ENCODE measurements at regions not wholly inside any gene's neighbourhood (a gene's known extent, or its start where the extent isn't known, plus 50 kb on each side); places are given as distances from the start of the nearest gene placed in this dataset.

DNA sequence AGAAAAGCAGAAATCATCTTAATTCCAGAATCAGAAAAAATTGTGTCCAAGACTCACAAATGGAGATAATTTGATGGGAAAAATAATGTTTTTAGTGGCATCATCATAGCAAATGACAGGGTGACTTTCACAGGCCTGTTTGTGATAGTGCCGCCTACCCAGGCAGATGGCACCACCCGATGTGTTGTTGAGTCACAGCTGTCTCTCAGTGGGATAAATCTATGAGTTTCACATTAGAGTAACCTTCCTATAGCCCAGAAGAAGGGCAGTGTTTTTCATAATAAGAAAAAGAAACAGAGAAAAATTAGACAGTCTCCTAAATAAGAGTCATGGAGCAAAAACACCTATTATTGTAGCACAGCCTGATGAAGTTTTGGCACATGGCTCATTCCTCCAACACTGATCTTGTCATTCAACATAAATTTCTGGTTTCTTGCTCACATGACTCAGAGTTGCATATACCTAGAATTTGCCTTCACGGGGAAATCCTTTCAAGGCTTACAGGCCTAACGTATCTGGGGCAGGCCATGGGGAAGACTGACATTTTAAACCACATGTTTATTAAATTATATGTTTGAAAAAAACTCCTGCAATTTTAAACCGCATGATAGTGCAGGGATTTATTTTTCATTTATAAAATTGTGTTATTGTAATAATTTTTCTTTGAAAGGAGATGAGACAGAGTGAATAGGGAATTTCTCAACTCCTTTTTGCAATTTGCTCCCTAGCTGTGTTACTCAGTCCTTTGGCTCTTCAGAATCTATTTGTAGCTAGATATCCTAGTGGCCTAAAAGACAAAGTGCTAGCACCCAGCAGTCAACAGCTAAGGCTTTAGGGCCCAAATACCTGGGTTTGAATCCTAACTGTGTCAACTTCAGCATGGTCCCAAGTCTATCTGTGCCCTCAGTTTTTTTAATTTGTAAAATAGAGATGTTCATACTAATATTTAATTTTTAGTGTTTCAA is 393.7 kb downstream of the NDFIP2 start:
- H3K36me3 ChIP-seq (ENCODE audit: control insufficient read depth, low read depth, low read length), result no peaks in the 10 kb centered on the region
- peaks cover 13% of the 10 kb centered on the region for H3K4me1 ChIP-seq (ENCODE audit: control insufficient read depth, low read depth, low read length)
- H3K9me3 ChIP-seq (ENCODE audit: control insufficient read depth, low read depth, low read length), result no peaks in the 10 kb centered on the region
- no peaks in the 10 kb centered on the region for H3K27me3 ChIP-seq (ENCODE audit: control insufficient read depth, insufficient read depth, low read length)
- H3K4me3 ChIP-seq (ENCODE audit: low read length), result no peak overlapping the region
- no peak overlapping the region for H3K27ac ChIP-seq (ENCODE audit: low read length)
- no peak overlapping the region for H3K9ac ChIP-seq (ENCODE audit: low read length)

DNA sequence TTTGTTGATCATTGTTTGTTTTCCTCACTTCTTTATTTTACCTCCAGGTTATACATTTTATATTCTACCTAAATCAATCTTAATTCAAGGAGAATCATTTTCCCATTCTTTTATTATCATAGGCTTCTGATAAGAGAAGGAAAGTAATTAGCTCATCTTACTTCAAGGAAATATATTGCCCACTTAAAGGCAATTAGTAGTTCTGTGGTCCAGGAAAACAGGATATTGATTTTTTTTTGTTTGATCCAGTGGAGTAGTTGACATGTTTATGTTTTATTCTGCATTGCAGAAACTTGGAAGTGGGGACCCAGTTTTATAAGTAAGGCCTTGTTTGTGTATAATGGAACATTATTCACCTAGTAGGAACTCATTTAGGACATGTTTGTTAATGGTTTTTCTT is 390.6 kb downstream of the NDFIP2 start:
- H3K9me3 ChIP-seq (ENCODE audit: control insufficient read depth, low read depth, low read length), result no peaks in the 10 kb centered on the region
- H3K27me3 ChIP-seq (ENCODE audit: control insufficient read depth, insufficient read depth, low read length), result no peaks in the 10 kb centered on the region
- H3K9ac ChIP-seq (ENCODE audit: low read length), result no peak overlapping the region
- H3K36me3 ChIP-seq (ENCODE audit: control insufficient read depth, low read depth, low read length), result no peaks in the 10 kb centered on the region
- H3K27ac ChIP-seq (ENCODE audit: low read length), result no peak overlapping the region
- H3K4me1 ChIP-seq (ENCODE audit: control insufficient read depth, low read depth, low read length), result peaks cover 21% of the 10 kb centered on the region
- H3K4me3 ChIP-seq (ENCODE audit: low read length), result no peak overlapping the region

DNA sequence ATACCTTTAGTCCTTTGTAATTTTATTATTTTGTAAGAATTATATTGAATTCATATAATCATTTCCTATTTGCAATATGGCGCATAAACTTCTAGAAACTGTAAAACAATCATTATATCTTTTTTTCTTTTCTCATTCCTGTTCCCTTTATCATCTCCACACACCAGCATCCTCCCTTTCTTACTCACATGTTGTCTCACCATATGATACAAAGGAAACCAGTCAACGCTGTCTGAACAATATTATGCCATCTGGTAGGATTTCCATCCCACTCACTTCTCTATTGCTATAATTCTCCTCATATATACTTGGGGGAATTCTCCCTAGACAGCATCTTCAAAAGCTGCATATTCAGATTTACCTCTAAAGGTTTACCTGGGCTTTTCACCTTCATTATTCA is 389.8 kb downstream of the NDFIP2 start:
- Histone ChIP-seq H3K4me1 (ENCODE audit: control insufficient read depth, low read depth, low read length) (peaks cover 21% of the 10 kb centered on the region), H3K9ac (ENCODE audit: low read length) (no peak overlapping the region), H3K36me3 (ENCODE audit: control insufficient read depth, low read depth, low read length) (no peaks in the 10 kb centered on the region), H3K4me3 (ENCODE audit: low read length) (no peak overlapping the region), H3K27me3 (ENCODE audit: control insufficient read depth, insufficient read depth, low read length) (no peaks in the 10 kb centered on the region), H3K27ac (ENCODE audit: low read length) (no peak overlapping the region), H3K9me3 (ENCODE audit: control insufficient read depth, low read depth, low read length) (no peaks in the 10 kb centered on the region)

DNA sequence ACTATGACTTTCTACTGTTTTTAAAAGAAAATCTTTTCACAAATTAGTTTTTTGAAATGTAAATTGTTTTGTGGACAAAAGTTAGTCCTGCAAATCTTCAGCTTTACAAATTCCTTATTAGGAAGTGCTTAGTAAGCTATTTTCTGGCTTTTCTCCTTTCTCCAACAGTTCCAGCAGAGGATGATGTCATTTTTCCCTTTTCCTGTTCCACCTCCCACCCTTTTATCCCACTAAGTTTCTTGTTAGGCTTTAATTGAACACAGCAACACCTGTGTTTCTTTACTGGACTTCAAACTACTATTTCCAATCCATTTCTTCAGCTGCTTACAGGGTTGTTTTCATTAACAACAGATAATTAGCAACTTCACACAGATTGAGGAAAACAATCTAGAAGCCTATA is 389.2 kb downstream of the NDFIP2 start:
- Histone ChIP-seq H3K4me1 (ENCODE audit: control insufficient read depth, low read depth, low read length) (peaks cover 21% of the 10 kb centered on the region), H3K27me3 (ENCODE audit: control insufficient read depth, insufficient read depth, low read length) (no peaks in the 10 kb centered on the region), H3K9me3 (ENCODE audit: control insufficient read depth, low read depth, low read length) (no peaks in the 10 kb centered on the region), H3K36me3 (ENCODE audit: control insufficient read depth, low read depth, low read length) (no peaks in the 10 kb centered on the region), H3K4me3 (ENCODE audit: low read length) (no peak overlapping the region), H3K9ac (ENCODE audit: low read length) (peak overlapping the region; percentile 8), H3K27ac (ENCODE audit: low read length) (peak overlapping the region; percentile 62)

DNA sequence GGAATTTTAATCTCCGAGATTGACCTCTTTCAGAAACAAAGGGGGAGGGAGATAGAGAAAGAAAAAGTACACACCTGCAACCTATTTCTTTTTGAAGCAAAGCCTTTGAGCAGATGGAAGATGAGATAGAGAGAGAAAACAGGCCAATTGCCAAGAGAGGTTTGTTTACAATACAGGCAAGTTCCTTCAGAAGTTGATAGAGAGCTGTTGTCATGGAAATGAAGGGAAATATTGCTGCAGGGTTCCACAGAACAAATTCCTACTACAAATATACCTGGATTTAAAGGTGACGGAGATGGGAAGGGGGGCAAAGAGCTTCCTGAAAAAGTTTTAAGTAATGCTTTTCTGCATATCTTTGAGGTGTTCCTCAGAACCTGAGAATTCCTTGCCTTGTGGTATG is 388.4 kb downstream of the NDFIP2 start:
- peak overlapping the region; percentile 62 for H3K27ac ChIP-seq (ENCODE audit: low read length)
- no peaks in the 10 kb centered on the region for H3K27me3 ChIP-seq (ENCODE audit: control insufficient read depth, insufficient read depth, low read length)
- H3K36me3 ChIP-seq (ENCODE audit: control insufficient read depth, low read depth, low read length), result no peaks in the 10 kb centered on the region
- peak overlapping the region; percentile 8 for H3K9ac ChIP-seq (ENCODE audit: low read length)
- peaks cover 21% of the 10 kb centered on the region for H3K4me1 ChIP-seq (ENCODE audit: control insufficient read depth, low read depth, low read length)
- H3K9me3 ChIP-seq (ENCODE audit: control insufficient read depth, low read depth, low read length), result no peaks in the 10 kb centered on the region
- peak overlapping the region; percentile 4 for H3K4me3 ChIP-seq (ENCODE audit: low read length)

DNA sequence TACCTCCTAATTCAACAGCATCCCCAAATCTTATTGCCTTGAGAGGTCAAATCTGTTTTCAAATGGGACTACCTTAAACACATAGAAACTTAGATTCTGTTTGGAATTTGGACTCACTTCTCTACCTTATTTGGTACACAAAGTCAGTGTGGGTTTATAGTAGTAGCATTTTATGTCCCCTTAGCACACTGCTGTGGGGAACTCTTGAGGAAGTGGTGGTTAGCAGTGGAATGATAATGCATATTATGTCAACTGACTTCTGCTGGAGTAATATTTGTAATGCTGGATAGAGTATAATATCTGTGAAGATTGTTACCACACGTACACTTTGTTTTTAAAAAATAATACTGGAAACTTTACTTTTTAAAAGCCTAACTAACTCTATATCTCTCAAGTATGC is 386.3 kb downstream of the NDFIP2 start:
- Histone ChIP-seq H3K9me3 (ENCODE audit: control insufficient read depth, low read depth, low read length) (no peaks in the 10 kb centered on the region), H3K27me3 (ENCODE audit: control insufficient read depth, insufficient read depth, low read length) (no peaks in the 10 kb centered on the region), H3K4me3 (ENCODE audit: low read length) (no peak overlapping the region), H3K9ac (ENCODE audit: low read length) (no peak overlapping the region), H3K4me1 (ENCODE audit: control insufficient read depth, low read depth, low read length) (peaks cover 21% of the 10 kb centered on the region), H3K36me3 (ENCODE audit: control insufficient read depth, low read depth, low read length) (no peaks in the 10 kb centered on the region), H3K27ac (ENCODE audit: low read length) (no peak overlapping the region)

DNA sequence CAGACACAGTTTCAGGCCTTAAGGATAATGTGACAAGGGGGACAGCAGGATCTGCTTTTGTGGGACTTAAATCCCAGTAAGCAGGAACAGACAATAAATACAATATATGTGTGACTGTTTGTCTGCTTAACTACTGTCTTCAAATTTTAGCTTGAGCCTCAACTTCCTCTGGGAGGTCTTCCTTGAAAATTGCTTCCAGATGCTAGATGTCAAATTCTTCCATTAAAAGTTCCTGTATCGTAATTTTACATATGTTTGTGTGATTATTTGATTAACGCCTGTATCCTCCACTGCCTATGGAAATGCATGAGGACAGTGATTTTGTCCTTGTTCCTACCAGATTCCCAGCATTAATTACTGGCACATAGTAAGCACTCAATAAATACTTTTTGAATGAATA is 385.5 kb downstream of the NDFIP2 start:
- H3K9me3 ChIP-seq (ENCODE audit: control insufficient read depth, low read depth, low read length), result no peaks in the 10 kb centered on the region
- no peak overlapping the region for H3K9ac ChIP-seq (ENCODE audit: low read length)
- H3K4me3 ChIP-seq (ENCODE audit: low read length), result no peak overlapping the region

DNA sequence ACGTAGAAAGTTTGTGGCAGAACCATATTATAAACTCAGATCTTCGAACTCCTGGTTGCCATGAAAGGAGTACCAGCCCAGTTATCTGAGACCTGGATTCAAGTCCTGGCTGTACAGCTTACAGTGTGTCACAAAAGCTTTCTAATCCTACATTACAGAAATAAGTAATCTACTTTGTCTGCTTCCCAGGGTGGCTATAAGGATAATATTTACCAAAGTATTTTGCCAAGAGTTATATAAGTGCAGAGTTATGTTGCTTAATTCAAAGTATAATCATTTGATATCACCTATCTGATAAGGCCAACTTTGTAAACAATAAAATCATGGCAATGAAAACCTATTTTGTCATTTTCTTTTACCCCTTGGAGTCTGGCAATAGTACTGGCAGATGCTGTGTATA is 381.6 kb downstream of the NDFIP2 start:
- Histone ChIP-seq H3K27me3 (ENCODE audit: control insufficient read depth, insufficient read depth, low read length) (no peaks in the 10 kb centered on the region), H3K9ac (ENCODE audit: low read length) (no peak overlapping the region), H3K4me3 (ENCODE audit: low read length) (no peak overlapping the region), H3K4me1 (ENCODE audit: control insufficient read depth, low read depth, low read length) (no peaks in the 10 kb centered on the region), H3K9me3 (ENCODE audit: control insufficient read depth, low read depth, low read length) (no peaks in the 10 kb centered on the region), H3K27ac (ENCODE audit: low read length) (no peak overlapping the region), H3K36me3 (ENCODE audit: control insufficient read depth, low read depth, low read length) (no peaks in the 10 kb centered on the region)

More for the DNA sequence above, 385.5 kb downstream of the NDFIP2 start:
- H3K27ac ChIP-seq (ENCODE audit: low read length), result no peak overlapping the region
- H3K27me3 ChIP-seq (ENCODE audit: control insufficient read depth, insufficient read depth, low read length), result no peaks in the 10 kb centered on the region
- peaks cover 21% of the 10 kb centered on the region for H3K4me1 ChIP-seq (ENCODE audit: control insufficient read depth, low read depth, low read length)
- no peaks in the 10 kb centered on the region for H3K36me3 ChIP-seq (ENCODE audit: control insufficient read depth, low read depth, low read length)

DNA sequence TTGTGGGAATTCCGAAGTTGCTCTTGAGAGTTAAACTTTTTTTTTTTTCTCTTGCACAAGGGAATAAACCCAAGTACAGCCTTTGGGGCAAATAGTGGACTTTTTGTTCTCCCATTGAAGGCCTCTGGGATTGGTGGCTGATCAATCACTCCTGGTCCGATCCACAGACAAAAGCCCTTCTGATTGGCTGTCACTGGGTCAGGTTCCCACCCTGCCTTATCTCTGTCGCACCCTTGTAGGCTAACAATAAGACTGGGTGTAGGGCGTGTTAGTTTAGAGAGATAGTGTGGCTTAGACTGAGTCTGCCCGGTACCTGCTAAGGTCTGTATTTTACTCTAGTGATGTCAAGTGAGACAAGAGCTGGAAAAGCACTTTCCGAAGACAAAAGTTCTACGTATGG is 380.8 kb downstream of the NDFIP2 start:
- H3K36me3 ChIP-seq (ENCODE audit: control insufficient read depth, low read depth, low read length), result no peaks in the 10 kb centered on the region
- no peaks in the 10 kb centered on the region for H3K4me1 ChIP-seq (ENCODE audit: control insufficient read depth, low read depth, low read length)
- no peak overlapping the region for H3K4me3 ChIP-seq (ENCODE audit: low read length)
- H3K9me3 ChIP-seq (ENCODE audit: control insufficient read depth, low read depth, low read length), result no peaks in the 10 kb centered on the region
- H3K27me3 ChIP-seq (ENCODE audit: control insufficient read depth, insufficient read depth, low read length), result no peaks in the 10 kb centered on the region
- H3K9ac ChIP-seq (ENCODE audit: low read length), result no peak overlapping the region
- no peak overlapping the region for H3K27ac ChIP-seq (ENCODE audit: low read length)

DNA sequence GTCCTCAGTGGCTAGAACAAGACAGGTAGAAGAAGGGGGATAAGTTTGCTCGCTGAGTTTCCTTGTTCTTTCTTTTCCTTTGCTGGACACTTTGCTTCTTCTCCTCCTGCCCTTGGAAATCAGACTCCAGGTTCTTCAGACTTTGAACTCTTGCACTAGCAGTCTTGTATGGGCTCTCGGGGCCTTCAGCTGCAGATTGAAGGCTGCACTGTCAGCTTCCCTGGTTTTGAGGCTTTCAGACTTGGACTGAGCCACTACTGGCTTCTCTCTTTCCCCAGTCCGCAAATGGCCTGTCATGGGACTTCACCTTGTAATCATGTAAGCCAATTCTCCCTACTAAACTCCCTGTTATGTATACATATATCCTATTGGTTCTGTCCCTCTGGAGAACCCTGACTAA is 379.8 kb downstream of the NDFIP2 start:
- no peaks in the 10 kb centered on the region for H3K9me3 ChIP-seq (ENCODE audit: control insufficient read depth, low read depth, low read length)
- no peaks in the 10 kb centered on the region for H3K4me1 ChIP-seq (ENCODE audit: control insufficient read depth, low read depth, low read length)
- H3K9ac ChIP-seq (ENCODE audit: low read length), result no peak overlapping the region
- H3K4me3 ChIP-seq (ENCODE audit: low read length), result no peak overlapping the region
- H3K36me3 ChIP-seq (ENCODE audit: control insufficient read depth, low read depth, low read length), result no peaks in the 10 kb centered on the region
- H3K27me3 ChIP-seq (ENCODE audit: control insufficient read depth, insufficient read depth, low read length), result no peaks in the 10 kb centered on the region
- H3K27ac ChIP-seq (ENCODE audit: low read length), result no peak overlapping the region

DNA sequence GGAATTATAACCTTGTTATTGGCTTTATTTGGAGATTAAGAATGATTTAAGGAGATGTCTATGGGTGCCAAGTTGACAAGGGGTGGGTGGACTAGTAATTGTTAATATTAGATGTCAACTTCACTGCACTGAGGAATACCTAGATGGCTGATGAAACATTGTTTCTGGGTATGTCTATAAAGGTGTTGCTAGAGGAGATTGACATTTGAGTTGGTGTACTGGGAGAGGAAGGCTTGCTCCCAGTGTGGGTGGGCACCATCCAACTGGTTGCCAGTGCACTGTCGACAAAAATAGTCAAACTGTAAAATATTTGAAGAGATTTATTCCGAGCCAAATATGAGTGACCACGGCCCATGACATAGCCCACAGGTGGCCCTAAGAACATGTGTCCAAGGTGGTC is 378.8 kb downstream of the NDFIP2 start:
- Histone ChIP-seq H3K4me3 (ENCODE audit: low read length) (no peak overlapping the region), H3K9ac (ENCODE audit: low read length) (no peak overlapping the region), H3K9me3 (ENCODE audit: control insufficient read depth, low read depth, low read length) (no peaks in the 10 kb centered on the region)

DNA sequence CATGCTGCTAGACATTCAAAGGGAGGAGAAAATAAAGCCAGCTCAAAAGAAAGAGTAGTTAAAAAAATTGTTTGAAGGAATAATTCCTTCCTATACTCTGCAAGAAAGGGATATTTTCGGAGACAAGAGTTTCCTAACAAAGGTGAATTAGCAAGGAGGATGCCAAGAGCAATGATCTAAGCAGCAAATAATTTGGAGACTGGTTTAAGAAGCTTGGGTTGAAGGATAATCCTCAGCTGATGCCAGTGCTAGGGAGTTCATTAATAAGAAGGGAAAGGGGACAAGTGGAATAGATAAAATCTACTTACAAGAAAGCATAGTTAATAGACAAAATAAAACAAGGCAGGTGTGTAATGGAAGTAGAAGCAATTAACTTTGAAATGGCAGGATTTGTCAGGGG is 372.3 kb downstream of the NDFIP2 start:
- Histone ChIP-seq H3K27ac (ENCODE audit: low read length) (no peak overlapping the region), H3K4me1 (ENCODE audit: control insufficient read depth, low read depth, low read length) (peaks cover under 1% of the 10 kb centered on the region), H3K36me3 (ENCODE audit: control insufficient read depth, low read depth, low read length) (no peaks in the 10 kb centered on the region), H3K9ac (ENCODE audit: low read length) (no peak overlapping the region), H3K9me3 (ENCODE audit: control insufficient read depth, low read depth, low read length) (no peaks in the 10 kb centered on the region), H3K4me3 (ENCODE audit: low read length) (no peak overlapping the region), H3K27me3 (ENCODE audit: control insufficient read depth, insufficient read depth, low read length) (no peaks in the 10 kb centered on the region)

More for the DNA sequence above, 378.8 kb downstream of the NDFIP2 start:
- H3K27me3 ChIP-seq (ENCODE audit: control insufficient read depth, insufficient read depth, low read length), result no peaks in the 10 kb centered on the region
- no peaks in the 10 kb centered on the region for H3K36me3 ChIP-seq (ENCODE audit: control insufficient read depth, low read depth, low read length)
- H3K27ac ChIP-seq (ENCODE audit: low read length), result no peak overlapping the region
- no peaks in the 10 kb centered on the region for H3K4me1 ChIP-seq (ENCODE audit: control insufficient read depth, low read depth, low read length)
